HG03342 (cell line): ENCODE measurements at regions not wholly inside any gene's neighbourhood (a gene's known extent, or its start where the extent isn't known, plus 50 kb on each side); places are given as distances from the start of the nearest gene placed in this dataset.

Source experiments
- ATAC-seq: cut with Tn5 transposase; IDR thresholded peaks from one replicate; pipeline ENCODE4 v1.9.1; 2021; ENCODE audit warnings: mild to moderate bottlenecking, moderate library complexity; ENCODE audit not compliant: unreplicated experiment

- no peak for ATAC-seq
These were observed 165.0 kb downstream of the RSL24D1 start for GRCh38 chr15:55031727-55032126.

GRCh38 chr15:55026381-55026780, 170.4 kb downstream of the RSL24D1 start:
- no peak for ATAC-seq

- ATAC-seq: no peak
These were observed 179.1 kb downstream of the RSL24D1 start for GRCh38 chr15:55017635-55018034.

- no peak for ATAC-seq
These were observed 180.5 kb downstream of the RSL24D1 start for GRCh38 chr15:55016225-55016624.

GRCh38 chr15:55015093-55015445, 181.7 kb downstream of the RSL24D1 start:
- no peak for ATAC-seq

- ATAC-seq: no peak
These were observed 182.2 kb downstream of the RSL24D1 start for GRCh38 chr15:55014391-55015092.

GRCh38 chr15:55008421-55008820, 188.3 kb downstream of the RSL24D1 start:
- ATAC-seq: no peak

GRCh38 chr15:55007561-55007960, 189.2 kb downstream of the RSL24D1 start:
- ATAC-seq: no peak

- ATAC-seq: no peak
These were observed 191.1 kb downstream of the RSL24D1 start for GRCh38 chr15:55005679-55006078.

- ATAC-seq: no peak
These were observed 192.5 kb downstream of the RSL24D1 start for GRCh38 chr15:55003965-55004873.

GRCh38 chr15:54998661-54999060, 198.1 kb downstream of the RSL24D1 start:
- ATAC-seq: no peak

- ATAC-seq: no peak
These were observed 205.9 kb downstream of the RSL24D1 start for GRCh38 chr15:54990793-54991192.

GRCh38 chr15:54987881-54988280, 208.9 kb downstream of the RSL24D1 start:
- ATAC-seq: no peak

GRCh38 chr15:54979964-54980363, 216.8 kb downstream of the RSL24D1 start:
- ATAC-seq: no peak

- no peak for ATAC-seq
These were observed 234.1 kb downstream of the RSL24D1 start for GRCh38 chr15:54962637-54963036.

- ATAC-seq: no peak
These were observed 236.5 kb downstream of the RSL24D1 start for GRCh38 chr15:54960266-54960665.

GRCh38 chr15:54941417-54941816, 255.3 kb downstream of the RSL24D1 start:
- ATAC-seq: no peak

GRCh38 chr15:54917312-54917711, 279.4 kb downstream of the RSL24D1 start:
- no peak for ATAC-seq

GRCh38 chr15:54915380-54915779, 281.4 kb downstream of the RSL24D1 start:
- ATAC-seq: no peak

GRCh38 chr15:54884312-54884711, 312.4 kb downstream of the RSL24D1 start:
- ATAC-seq: no peak

GRCh38 chr15:54859982-54860381, 336.8 kb downstream of the RSL24D1 start:
- no peak for ATAC-seq

GRCh38 chr15:54854667-54855066, 342.1 kb downstream of the RSL24D1 start:
- ATAC-seq: no peak
